SK-N-SH (cell line): ENCODE measurements at regions not wholly inside any gene's neighbourhood (a gene's known extent, or its start where the extent isn't known, plus 50 kb on each side); places are given as distances from the start of the nearest gene placed in this dataset.
A peak's percentile ranks its signal among the peaks of the same experiment; 100 is the strongest.

Experiments
- FOXJ3 ChIP-seq: sonication (generic); formaldehyde crosslinking; IDR thresholded peaks from 2 replicates; pipeline ENCODE4 v1.5.1; 2020; ENCODE audit warnings: mild to moderate bottlenecking, missing genetic modification reagents
- JUND ChIP-seq: IDR thresholded peaks from 2 replicates; pipeline ENCODE4 v1.4.0; 2012
- RAD21 ChIP-seq: IDR thresholded peaks from 2 replicates; pipeline ENCODE4 v1.6.1; 2012; ENCODE audit warnings: mild to moderate bottlenecking, low read length
- YY1 ChIP-seq: IDR thresholded peaks from 2 replicates; pipeline ENCODE4 v1.4.0; 2012; ENCODE audit warnings: low read depth, mild to moderate bottlenecking
- TF ChIP-seq, protein P1 (sequence below): fragments of 200-600 bp; sonication (generic); IDR thresholded peaks from 2 replicates; pipeline ENCODE4 v1.6.1; 2017; ENCODE audit warnings: antibody characterized with exemption, mild to moderate bottlenecking, moderate library complexity
- TF ChIP-seq, protein P2 (sequence below): IDR thresholded peaks from 2 replicates; pipeline ENCODE4 v1.4.0; 2012; ENCODE audit warnings: low read depth

DNA sequence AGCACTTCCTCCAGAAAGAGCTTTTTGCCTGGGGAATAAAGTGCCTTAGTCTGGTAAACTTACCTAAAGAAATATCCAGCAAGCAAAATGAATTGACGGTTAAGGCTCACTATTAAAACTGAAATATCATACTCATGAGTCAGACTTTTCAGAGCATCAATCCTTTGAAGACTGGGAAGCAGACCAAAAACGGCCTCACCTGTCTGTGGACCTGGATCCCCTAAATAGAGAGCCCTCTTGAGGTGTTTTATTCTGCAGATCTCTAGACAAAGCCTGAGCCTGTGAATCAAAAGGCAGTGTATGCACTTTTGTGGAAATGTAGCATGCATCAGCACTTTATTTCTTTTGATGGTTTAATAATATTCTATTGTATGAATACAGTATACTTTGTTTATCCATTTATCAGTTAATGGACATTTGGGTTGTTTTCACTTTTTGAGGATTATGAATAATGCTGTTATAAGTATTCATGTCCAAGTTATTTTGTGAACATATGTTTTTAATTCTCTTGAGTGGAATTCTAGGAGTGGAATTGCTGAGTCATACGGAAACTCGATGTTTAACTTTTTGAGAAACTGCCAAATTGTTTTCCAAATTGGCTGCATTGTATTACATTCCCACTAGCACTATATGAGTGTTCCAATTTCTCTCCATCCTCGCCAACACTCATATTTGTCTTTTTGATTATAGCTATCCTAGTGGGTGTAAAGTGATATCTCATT is 449.0 kb upstream of the IGFBP3 start:
- no peak for TF ChIP-seq RAD21
- peak; percentile 52; the same call in 1 of the 2 replicates for TF ChIP-seq YY1
- TF ChIP-seq FOXJ3 (CRISPR knock-in tag), result no peak
- TF ChIP-seq, protein P1, sequence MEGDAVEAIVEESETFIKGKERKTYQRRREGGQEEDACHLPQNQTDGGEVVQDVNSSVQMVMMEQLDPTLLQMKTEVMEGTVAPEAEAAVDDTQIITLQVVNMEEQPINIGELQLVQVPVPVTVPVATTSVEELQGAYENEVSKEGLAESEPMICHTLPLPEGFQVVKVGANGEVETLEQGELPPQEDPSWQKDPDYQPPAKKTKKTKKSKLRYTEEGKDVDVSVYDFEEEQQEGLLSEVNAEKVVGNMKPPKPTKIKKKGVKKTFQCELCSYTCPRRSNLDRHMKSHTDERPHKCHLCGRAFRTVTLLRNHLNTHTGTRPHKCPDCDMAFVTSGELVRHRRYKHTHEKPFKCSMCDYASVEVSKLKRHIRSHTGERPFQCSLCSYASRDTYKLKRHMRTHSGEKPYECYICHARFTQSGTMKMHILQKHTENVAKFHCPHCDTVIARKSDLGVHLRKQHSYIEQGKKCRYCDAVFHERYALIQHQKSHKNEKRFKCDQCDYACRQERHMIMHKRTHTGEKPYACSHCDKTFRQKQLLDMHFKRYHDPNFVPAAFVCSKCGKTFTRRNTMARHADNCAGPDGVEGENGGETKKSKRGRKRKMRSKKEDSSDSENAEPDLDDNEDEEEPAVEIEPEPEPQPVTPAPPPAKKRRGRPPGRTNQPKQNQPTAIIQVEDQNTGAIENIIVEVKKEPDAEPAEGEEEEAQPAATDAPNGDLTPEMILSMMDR, result no peak
- peak; percentile 99 for TF ChIP-seq JUND
- TF ChIP-seq, protein P2, sequence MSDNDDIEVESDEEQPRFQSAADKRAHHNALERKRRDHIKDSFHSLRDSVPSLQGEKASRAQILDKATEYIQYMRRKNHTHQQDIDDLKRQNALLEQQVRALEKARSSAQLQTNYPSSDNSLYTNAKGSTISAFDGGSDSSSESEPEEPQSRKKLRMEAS, result 0 out of 2 replicates have a peak, but pooled peaks have one; percentile 57
